Bronchial epithelial cell (primary cell): ENCODE measurements at regions not wholly inside any gene's neighbourhood (a gene's known extent, or its start where the extent isn't known, plus 50 kb on each side); places are given as distances from the start of the nearest gene placed in this dataset.

Experiments
- DNase-seq: peaks from one replicate; pipeline ENCODE4 v3.0.0-alpha.2; 2010; ENCODE audit warnings: low read depth
- FAIRE-seq: peaks from 2 replicates; lab custom pipeline; 2011; peaks lifted over from hg19 to GRCh38; lab: Jason Lieb, UNC
- H3K27me3 ChIP-seq: 2 replicates; pipeline ENCODE4 v1.5.1; 2011; ENCODE audit warnings: low read length; ENCODE audit not compliant: control insufficient read depth, insufficient read depth
- H3K36me3 ChIP-seq: 2 replicates; pipeline ENCODE4 v1.5.1; 2011; ENCODE audit warnings: low read length; ENCODE audit not compliant: control insufficient read depth, insufficient read depth
- H3K4me3 ChIP-seq: 2 replicates; pipeline ENCODE4 v1.5.1; 2011; ENCODE audit warnings: mild to moderate bottlenecking, low read depth, low read length, control low read depth
- CTCF ChIP-seq: IDR thresholded peaks from 2 replicates; pipeline ENCODE4 v1.5.1; 2011; ENCODE audit warnings: mild to moderate bottlenecking, moderate library complexity, low read length, control low read depth, inconsistent platforms; ENCODE audit not compliant: insufficient read depth, severe bottlenecking

GRCh38 chr6:144947398-144947976 is 662.4 kb downstream of the UTRN start:
- no peak for TF ChIP-seq CTCF
- FAIRE-seq, result no peak
- Histone ChIP-seq H3K4me3 (no peak overlapping the region), H3K27me3 (no peaks in the 10 kb centered on the region), H3K36me3 (no peaks in the 10 kb centered on the region)
- DNase-seq, result no peak

GRCh38 chr6:144951730-144952437 is 666.7 kb downstream of the UTRN start:
- Histone ChIP-seq H3K4me3 (no peak overlapping the region), H3K27me3 (no peaks in the 10 kb centered on the region), H3K36me3 (no peaks in the 10 kb centered on the region)
- no peak for DNase-seq
- no peak for TF ChIP-seq CTCF
- no peak for FAIRE-seq

- Histone ChIP-seq H3K4me3 (no peak overlapping the region), H3K36me3 (no peaks in the 10 kb centered on the region), H3K27me3 (no peaks in the 10 kb centered on the region)
- no peak for TF ChIP-seq CTCF
- FAIRE-seq (no peak), DNase-seq (no peak)
Measured at GRCh38 chr6:144952456-144953240, 667.5 kb downstream of the UTRN start.

DNA sequence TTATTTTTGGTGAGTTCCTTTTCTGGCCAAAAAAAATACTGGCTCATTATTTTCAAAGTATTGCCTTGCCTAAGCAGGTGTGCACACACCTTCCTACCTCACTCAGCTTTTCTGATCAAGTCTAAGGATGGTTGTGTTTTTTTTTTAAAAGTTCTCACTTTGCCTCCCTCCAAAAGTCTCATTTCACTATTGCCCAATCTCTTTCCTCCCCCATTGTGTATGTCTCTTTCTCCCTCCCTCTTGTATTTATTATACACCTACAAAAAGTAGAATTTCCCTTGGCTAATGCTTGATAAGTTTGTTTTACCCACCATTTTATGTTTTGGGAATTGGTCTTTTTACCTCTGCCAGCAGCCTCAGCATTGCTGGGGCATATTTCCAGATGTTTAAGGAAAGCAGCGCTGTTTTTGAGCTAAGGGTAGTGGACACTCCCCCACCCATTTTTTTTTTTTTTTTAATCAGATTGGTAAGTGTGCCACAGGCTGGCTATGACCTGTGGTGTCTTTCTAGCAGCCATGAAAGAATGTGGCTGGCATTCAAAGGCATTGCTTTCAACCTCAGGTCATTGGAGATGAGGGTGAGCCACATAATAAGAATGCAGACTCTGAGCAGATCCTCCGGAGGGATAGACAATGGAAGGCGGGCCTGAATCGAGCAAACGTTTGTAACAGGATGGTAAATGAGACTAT is 668.6 kb downstream of the UTRN start:
- DNase-seq, result peak; percentile 74
- no peak for TF ChIP-seq CTCF
- Histone ChIP-seq H3K27me3 (no peaks in the 10 kb centered on the region), H3K4me3 (no peak overlapping the region), H3K36me3 (no peaks in the 10 kb centered on the region)
- FAIRE-seq, result no peak

DNA sequence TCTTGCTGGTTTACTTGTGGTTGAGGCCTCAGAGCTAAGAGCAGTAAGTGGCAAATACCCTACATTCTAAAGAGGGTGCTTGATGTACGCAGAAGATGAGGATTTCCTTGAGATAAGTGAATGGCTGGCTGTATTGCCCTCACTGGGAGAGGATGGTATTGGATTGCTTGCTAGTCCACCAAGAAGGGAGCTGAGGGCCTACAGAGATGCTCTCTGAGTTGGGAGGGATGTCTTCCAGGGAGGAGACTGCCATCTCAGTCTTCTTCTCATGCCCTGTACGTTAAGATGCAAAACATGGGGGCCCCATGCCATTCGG is 669.1 kb downstream of the UTRN start:
- TF ChIP-seq CTCF, result no peak
- FAIRE-seq (peak; percentile 88), DNase-seq (no peak)
- H3K27me3 ChIP-seq, result no peaks in the 10 kb centered on the region
- H3K4me3 ChIP-seq, result no peak overlapping the region
- no peaks in the 10 kb centered on the region for H3K36me3 ChIP-seq
